Activated CD4-positive, alpha-beta memory T cell treated with anti-CD3 and anti-CD28 coated beads for 36 hours (primary cell): ENCODE measurements at regions not wholly inside any gene's neighbourhood (a gene's known extent, or its start where the extent isn't known, plus 50 kb on each side); places are given as distances from the start of the nearest gene placed in this dataset.
"Not testable (repeated sequence)": the region's sequence is repeated elsewhere in the genome, so short reads cannot be mapped to it uniquely, and the experiment has no call there.

Experiments used
- CTCF ChIA-PET: fragments of 350-600 bp; sonication (Branson Sonifier 250); formaldehyde crosslinking; loops from one replicate; lab custom pipeline; 2021; ENCODE audit warnings: antibody characterized with exemption, inconsistent platforms; lab: Charles Lee
- POLR2A ChIA-PET: fragments of 350-600 bp; sonication (Branson Sonifier 250); formaldehyde crosslinking; loops from one replicate; lab custom pipeline; 2021; ENCODE audit warnings: antibody characterized with exemption; lab: Charles Lee
- DNase-seq: peaks from one replicate; pipeline ENCODE4 v3.0.0-alpha.2; 2020
- H3K27ac Mint-ChIP-seq: one replicate; pipeline ENCODE4 v1.8.0; 2021; ENCODE audit warnings: mixed read lengths
- H3K27me3 Mint-ChIP-seq: one replicate; pipeline ENCODE4 v1.8.0; 2021; ENCODE audit warnings: mixed read lengths
- H3K36me3 Mint-ChIP-seq: one replicate; pipeline ENCODE4 v1.8.0; 2021; ENCODE audit warnings: mixed read lengths
- H3K4me1 Mint-ChIP-seq: one replicate; pipeline ENCODE4 v1.8.0; 2021; ENCODE audit warnings: low read depth, mixed read lengths
- H3K4me3 Mint-ChIP-seq: one replicate; pipeline ENCODE4 v1.8.0; 2021; ENCODE audit warnings: mild to moderate bottlenecking, mixed read lengths
- H3K9me3 Mint-ChIP-seq: one replicate; pipeline ENCODE4 v1.8.0; 2021; ENCODE audit warnings: mixed read lengths
- intact Hi-C: fragments of 100-400 bp; cut with micrococcal nuclease; formaldehyde crosslinking; loops from one replicate; pipeline ENCODE4 v1.15.1; 2023

DNA sequence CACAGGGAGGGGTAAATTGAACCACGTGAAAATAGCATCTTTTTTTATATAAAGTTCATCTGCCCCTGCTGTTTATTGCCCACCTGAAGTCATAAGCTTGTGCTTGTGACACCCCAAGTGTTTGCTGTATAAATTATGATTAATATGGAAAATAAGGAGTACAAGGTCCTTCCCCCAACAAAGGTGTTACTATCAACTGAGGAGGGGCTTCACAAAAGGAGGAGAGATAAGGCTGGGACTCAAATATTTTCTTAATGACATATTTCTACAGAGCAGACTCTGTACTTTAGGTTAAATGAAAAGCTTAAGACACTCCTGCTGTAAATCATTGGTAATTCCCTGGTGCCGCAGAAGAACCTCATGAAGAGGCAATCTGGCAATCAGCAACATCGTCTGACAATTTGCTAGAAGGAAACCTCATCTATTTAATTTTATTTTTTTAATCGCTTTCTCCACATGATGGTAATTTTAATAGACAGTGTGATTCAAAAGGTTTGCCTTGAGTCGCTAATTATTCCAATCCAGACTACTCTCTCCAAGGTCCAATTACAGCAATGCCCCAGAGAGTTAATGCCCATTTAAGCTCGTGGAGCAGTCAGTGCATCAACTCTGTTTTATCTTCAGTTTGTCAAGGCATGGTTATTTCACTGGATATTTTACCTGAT, 1432.4 kb downstream of the FAM181B start:
- DNase-seq: no peak
- H3K9me3 Mint-ChIP-seq: peaks cover 10% of the 10 kb centered on the region
- intact Hi-C loops: no loop called here
- H3K36me3 Mint-ChIP-seq: no peaks in the 10 kb centered on the region
- ChIA-PET POLR2A (no interaction called here), CTCF (no interaction called here)
- no peak overlapping the region for H3K27ac Mint-ChIP-seq
- H3K4me1 Mint-ChIP-seq: no peaks in the 10 kb centered on the region
- H3K27me3 Mint-ChIP-seq: no peaks in the 10 kb centered on the region
- H3K4me3 Mint-ChIP-seq: no peak overlapping the region

DNA sequence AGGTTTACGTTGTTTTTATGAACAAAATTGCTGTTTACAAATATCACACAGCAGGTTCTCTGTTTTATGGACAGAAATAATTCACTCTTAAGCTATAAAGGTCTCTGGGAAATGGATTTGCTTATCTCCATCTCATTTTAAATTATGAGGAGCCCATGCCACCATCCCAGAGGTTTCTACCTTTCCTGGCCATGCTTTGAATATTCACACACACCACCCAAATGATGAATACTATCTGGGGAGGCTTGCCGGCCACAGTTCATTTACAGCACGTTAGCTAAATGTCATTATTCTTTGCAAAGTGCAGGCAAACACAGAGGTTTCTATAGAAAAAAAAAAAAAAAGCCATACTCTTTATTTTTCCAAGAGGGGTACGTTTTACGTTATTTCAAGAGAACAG, 1446.7 kb downstream of the FAM181B start:
- CTCF ChIA-PET: no interaction called here
- Mint-ChIP-seq H3K36me3 (no peaks in the 10 kb centered on the region), H3K4me1 (no peaks in the 10 kb centered on the region), H3K27ac (no peak overlapping the region), H3K9me3 (peaks cover 12% of the 10 kb centered on the region), H3K4me3 (no peak overlapping the region), H3K27me3 (no peaks in the 10 kb centered on the region)
- intact Hi-C loops: no loop called here
- POLR2A ChIA-PET: no interaction called here
- no peak for DNase-seq

DNA sequence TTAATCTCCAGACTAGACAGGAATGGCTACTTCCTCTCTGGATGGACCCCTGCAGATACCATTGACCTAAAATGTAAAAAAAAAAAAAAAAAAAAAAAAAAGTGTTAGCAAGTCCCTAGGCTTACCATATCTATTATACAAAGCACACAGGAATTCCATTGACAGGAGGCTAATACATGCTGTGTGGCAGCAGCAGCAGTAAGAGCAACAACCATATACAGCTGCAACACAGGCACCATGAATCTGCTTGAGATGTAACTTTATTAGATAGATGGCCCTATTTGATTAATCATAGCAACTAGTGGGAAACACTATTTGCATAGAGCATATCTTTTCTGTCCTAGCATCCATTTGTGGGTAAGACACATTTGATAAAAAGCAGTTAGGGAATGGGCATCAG, 1447.1 kb downstream of the FAM181B start:
- CTCF ChIA-PET: no interaction called here
- no peaks in the 10 kb centered on the region for H3K36me3 Mint-ChIP-seq

DNA sequence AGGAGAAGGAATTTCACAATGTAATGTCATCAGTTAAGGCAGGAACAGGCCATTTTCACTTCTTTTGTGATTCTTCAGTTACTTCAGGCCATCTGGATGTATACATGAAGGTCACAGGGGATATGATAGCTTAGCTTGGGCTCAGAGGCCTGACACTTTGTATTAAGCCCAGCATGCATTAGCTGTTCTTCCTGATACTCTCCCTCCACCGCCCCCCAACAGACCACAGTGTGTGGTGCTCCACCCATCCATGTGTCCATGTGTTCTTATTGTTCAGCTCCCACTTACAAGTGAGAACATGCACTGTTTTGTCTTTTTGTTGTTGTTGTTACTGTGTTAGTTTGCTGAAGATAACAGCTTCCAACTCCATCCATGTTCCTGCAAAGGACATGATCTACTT, 1453.4 kb downstream of the FAM181B start:
- H3K27ac Mint-ChIP-seq, H3K4me1 Mint-ChIP-seq, H3K27me3 Mint-ChIP-seq, intact Hi-C loops, H3K4me3 Mint-ChIP-seq, H3K36me3 Mint-ChIP-seq, POLR2A ChIA-PET, DNase-seq, CTCF ChIA-PET: not testable (repeated sequence)
- H3K9me3 Mint-ChIP-seq: peaks cover 17% of the 10 kb centered on the region

More for the DNA sequence above, 1447.1 kb downstream of the FAM181B start:
- Mint-ChIP-seq H3K4me3 (no peak overlapping the region), H3K27me3 (no peaks in the 10 kb centered on the region), H3K4me1 (no peaks in the 10 kb centered on the region), H3K9me3 (peaks cover 12% of the 10 kb centered on the region), H3K27ac (no peak overlapping the region)
- DNase-seq: no peak
- intact Hi-C loops: no loop called here
- POLR2A ChIA-PET: no interaction called here

DNA sequence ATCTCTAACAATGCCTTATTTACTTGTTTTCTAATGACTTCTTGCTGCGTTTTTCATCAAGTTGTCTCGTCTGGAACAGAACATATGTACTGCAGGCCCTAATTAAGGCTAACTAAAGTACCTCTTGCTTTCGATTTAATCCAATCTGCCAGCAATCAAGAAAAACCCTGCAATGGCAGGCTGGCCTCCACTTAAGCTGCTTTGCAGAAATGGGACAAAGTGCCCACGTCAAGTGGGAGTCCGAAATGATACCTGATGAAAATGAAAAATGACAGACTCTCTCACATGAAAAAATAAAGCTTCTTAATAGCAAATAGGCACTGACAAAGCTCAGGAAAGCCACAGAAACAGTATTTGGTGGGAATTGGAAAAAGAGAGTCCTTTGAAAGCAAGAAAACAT, 1454.7 kb downstream of the FAM181B start:
- no peaks in the 10 kb centered on the region for H3K4me1 Mint-ChIP-seq
- peaks cover 15% of the 10 kb centered on the region for H3K9me3 Mint-ChIP-seq
- H3K36me3 Mint-ChIP-seq: no peaks in the 10 kb centered on the region
- H3K27ac Mint-ChIP-seq: no peak overlapping the region
- no peaks in the 10 kb centered on the region for H3K27me3 Mint-ChIP-seq
- intact Hi-C loops: no loop called here
- no peak for DNase-seq
- ChIA-PET POLR2A (no interaction called here), CTCF (no interaction called here)
- H3K4me3 Mint-ChIP-seq: no peak overlapping the region

DNA sequence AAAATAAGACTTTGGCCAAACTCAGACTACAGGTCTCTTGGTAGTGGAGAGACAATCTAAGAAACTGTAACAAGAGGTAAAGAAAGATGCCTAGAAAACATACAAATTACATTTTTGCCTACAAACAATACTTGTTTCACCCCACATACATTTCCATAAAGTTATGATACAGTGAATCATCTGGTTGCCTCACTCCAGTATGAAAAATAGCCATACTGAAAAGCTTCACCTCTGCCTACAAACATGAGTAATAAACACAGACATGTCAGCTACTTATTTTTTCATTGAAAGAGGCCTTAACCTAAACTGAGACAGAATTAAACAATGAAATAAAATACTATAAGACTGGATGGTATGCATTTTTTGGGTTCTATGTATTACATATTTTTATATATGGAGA, 1463.0 kb downstream of the FAM181B start:
- no peak for DNase-seq
- H3K9me3 Mint-ChIP-seq: peaks cover 4% of the 10 kb centered on the region
- ChIA-PET CTCF (no interaction called here), POLR2A (no interaction called here)
- intact Hi-C loops: no loop called here
- H3K27ac Mint-ChIP-seq: no peak overlapping the region
- no peaks in the 10 kb centered on the region for H3K36me3 Mint-ChIP-seq
- H3K4me1 Mint-ChIP-seq: no peaks in the 10 kb centered on the region
- no peak overlapping the region for H3K4me3 Mint-ChIP-seq
- no peaks in the 10 kb centered on the region for H3K27me3 Mint-ChIP-seq

DNA sequence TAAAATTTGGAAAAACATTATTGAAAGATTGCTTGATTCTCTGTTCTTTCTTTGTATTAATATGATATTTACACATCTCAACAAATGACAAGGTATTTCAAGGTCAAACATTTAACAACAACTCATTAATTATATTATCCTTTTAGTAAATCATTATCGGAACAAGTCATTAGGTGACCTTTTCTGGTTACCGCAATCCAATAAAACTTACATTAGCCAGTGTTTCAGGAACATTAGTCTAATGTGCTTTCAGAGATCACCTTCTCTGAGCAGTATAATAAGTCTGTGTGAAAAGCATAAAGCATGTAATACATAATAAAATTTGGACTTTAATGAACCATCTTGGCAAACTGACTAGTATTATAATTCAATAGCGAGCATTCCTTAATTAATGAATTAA, 1466.4 kb downstream of the FAM181B start:
- DNase-seq: no peak
- no peaks in the 10 kb centered on the region for H3K36me3 Mint-ChIP-seq
- CTCF ChIA-PET: no interaction called here
- H3K27ac Mint-ChIP-seq: no peak overlapping the region
- intact Hi-C loops: no loop called here
- no peaks in the 10 kb centered on the region for H3K27me3 Mint-ChIP-seq
- no peaks in the 10 kb centered on the region for H3K4me1 Mint-ChIP-seq
- POLR2A ChIA-PET: no interaction called here
- H3K4me3 Mint-ChIP-seq: no peak overlapping the region
- peaks cover 11% of the 10 kb centered on the region for H3K9me3 Mint-ChIP-seq

DNA sequence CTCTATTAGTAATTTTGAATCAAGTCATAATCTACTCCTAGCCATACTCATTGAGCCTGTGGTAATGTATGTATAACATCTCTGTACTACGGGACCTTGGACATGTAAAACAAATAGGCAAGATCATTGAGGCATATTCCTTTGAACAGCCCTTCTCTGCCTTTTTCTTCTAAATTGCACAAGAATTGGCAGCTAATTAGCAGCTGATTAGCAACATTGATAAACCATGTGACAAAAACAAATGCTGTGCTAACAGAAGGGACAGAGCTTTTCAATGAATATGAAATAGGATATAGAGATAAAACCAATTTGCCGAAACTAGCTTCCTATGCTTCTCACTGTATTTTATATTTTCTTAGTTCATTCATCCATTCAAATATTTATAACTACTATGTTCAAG, 1474.2 kb downstream of the FAM181B start:
- H3K9me3 Mint-ChIP-seq: peaks cover 15% of the 10 kb centered on the region
- POLR2A ChIA-PET: no interaction called here
- H3K27me3 Mint-ChIP-seq: no peaks in the 10 kb centered on the region
- intact Hi-C loops: no loop called here
- H3K4me1 Mint-ChIP-seq: no peaks in the 10 kb centered on the region
- H3K36me3 Mint-ChIP-seq: no peaks in the 10 kb centered on the region
- H3K27ac Mint-ChIP-seq: no peak overlapping the region
- CTCF ChIA-PET: no interaction called here
- DNase-seq: no peak
- no peak overlapping the region for H3K4me3 Mint-ChIP-seq

DNA sequence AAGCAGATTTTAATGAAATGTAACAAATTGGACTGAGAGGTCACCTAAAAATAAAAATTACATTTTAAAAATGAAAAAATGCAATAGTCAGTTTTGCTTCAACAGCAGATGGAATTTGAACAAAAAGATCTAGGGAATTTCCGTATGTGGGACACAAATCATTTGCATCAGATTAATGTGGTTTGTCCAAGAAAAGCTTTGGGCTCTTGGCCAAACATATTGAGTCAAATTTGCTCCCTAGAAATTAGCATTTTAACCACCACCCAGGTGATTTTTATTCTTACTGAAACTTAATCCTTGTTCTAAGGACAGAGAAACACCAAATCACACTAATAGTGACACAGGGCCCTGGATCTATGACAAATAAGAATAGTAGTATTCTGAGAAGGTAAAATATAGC, 1477.8 kb downstream of the FAM181B start:
- CTCF ChIA-PET: no interaction called here
- Mint-ChIP-seq H3K36me3 (no peaks in the 10 kb centered on the region), H3K4me3 (no peak overlapping the region), H3K27me3 (no peaks in the 10 kb centered on the region), H3K9me3 (peaks cover 8% of the 10 kb centered on the region), H3K27ac (no peak overlapping the region), H3K4me1 (no peaks in the 10 kb centered on the region)
- no peak for DNase-seq
- intact Hi-C loops: no loop called here
- POLR2A ChIA-PET: no interaction called here

DNA sequence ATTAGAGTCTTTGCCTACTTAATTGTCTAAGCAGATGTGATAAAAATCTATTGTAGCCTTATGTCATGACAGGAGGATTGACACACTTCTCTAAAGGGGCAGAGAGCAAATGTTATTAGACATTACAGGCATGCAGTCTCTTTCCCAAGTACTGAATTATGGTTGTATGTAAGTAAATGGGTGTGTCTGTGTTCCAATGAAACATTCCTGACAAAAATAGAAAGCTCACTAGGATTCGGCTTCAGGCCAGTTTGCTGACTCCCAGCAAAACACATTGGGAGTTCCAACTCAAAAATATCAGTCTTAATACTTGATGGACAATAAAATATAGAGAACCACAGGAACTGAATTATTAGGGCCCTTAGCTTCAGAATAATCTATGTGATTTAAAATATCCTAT, 1480.4 kb downstream of the FAM181B start:
- Mint-ChIP-seq H3K4me1 (no peaks in the 10 kb centered on the region), H3K27ac (no peak overlapping the region), H3K4me3 (no peak overlapping the region), H3K9me3 (no peaks in the 10 kb centered on the region), H3K36me3 (no peaks in the 10 kb centered on the region), H3K27me3 (no peaks in the 10 kb centered on the region)
- ChIA-PET CTCF (no interaction called here), POLR2A (no interaction called here)
- no peak for DNase-seq
- intact Hi-C loops: no loop called here

DNA sequence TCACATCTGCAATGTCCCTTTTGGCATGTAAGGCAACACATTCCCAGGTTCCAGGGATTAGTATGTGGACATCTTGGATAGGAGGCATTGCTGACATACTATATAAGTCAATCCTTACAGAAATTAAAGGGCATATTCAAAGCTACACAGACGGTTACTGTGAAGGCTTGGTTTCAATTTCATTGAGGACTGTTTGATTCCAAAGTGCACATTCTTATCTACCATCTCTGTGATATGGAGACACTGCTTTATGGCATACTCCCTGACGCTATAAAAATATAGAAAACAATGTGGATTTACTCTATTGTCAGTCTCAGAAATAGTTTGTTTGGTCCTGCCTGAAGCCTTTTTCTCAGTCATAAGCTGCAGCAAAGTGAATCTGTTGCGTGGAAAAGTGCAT, 1486.7 kb downstream of the FAM181B start:
- Mint-ChIP-seq H3K27ac (no peak overlapping the region), H3K27me3 (no peaks in the 10 kb centered on the region), H3K36me3 (no peaks in the 10 kb centered on the region), H3K4me1 (no peaks in the 10 kb centered on the region), H3K9me3 (peaks cover 2% of the 10 kb centered on the region), H3K4me3 (no peak overlapping the region)
- CTCF ChIA-PET: no interaction called here
- POLR2A ChIA-PET: no interaction called here
- intact Hi-C loops: no loop called here
- no peak for DNase-seq

DNA sequence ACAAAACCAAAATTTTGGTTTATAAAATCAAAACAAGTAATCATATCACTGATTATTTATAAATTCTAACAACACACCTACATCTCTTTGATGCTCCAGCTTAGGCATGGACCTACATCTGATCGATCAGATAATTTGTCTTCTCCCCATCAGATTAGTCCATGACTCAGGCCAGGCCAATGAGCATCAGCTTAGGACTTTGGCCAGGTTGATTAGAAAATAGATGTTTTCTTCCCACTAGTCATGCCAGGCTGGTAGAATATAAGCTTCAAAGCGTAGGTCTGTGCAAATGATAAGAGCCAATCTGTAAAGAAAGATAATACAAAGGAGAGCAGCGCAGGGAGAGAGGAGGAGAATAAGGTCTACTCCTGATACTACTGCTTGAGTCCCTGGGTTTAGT, 1487.9 kb downstream of the FAM181B start:
- H3K9me3 Mint-ChIP-seq: peaks cover 2% of the 10 kb centered on the region
- intact Hi-C loops: no loop called here
- H3K4me3 Mint-ChIP-seq: no peak overlapping the region
- no peaks in the 10 kb centered on the region for H3K27me3 Mint-ChIP-seq
- POLR2A ChIA-PET: no interaction called here
- no peak overlapping the region for H3K27ac Mint-ChIP-seq
- CTCF ChIA-PET: no interaction called here
- DNase-seq: no peak
- H3K36me3 Mint-ChIP-seq: no peaks in the 10 kb centered on the region
- no peaks in the 10 kb centered on the region for H3K4me1 Mint-ChIP-seq

DNA sequence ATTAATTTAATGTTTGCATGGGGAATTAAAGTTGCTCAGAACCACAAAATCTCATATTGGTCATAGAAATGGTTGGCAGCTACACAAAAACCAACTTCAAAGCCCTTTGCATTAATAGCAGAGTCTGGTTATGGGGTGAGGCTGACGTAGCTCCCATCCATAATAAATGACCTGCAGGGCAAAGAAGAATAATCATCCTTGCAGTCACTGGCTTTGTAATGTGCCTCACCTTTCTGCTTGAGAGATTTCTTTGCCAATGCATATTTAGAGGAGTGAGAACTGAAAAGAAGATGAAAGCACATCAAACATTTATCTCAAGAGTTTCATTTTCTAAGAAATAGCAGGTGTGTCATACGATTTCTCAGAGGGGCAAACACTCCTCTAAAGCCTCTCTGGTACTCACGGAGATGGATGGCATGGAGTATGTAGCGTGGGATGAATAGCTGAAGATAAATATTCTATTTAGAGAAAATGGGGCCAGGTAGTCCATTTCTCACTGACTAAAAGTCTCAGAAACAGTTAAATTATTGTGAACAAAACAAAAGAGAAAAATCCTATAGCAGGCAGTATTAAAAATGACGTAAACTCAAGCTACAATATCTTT, 1491.9 kb downstream of the FAM181B start:
- H3K27me3 Mint-ChIP-seq: no peaks in the 10 kb centered on the region
- peaks cover 4% of the 10 kb centered on the region for H3K9me3 Mint-ChIP-seq
- POLR2A ChIA-PET: no interaction called here
- intact Hi-C loops: no loop called here
- H3K4me3 Mint-ChIP-seq: no peak overlapping the region
- DNase-seq: no peak
- H3K4me1 Mint-ChIP-seq: no peaks in the 10 kb centered on the region
- H3K36me3 Mint-ChIP-seq: no peaks in the 10 kb centered on the region
- CTCF ChIA-PET: no interaction called here
- no peak overlapping the region for H3K27ac Mint-ChIP-seq
